ENCODE measurements at regions not wholly inside any gene's neighbourhood (a gene's known extent, or its start where the extent isn't known, plus 50 kb on each side); places are given as distances from the start of the nearest gene placed in this dataset.
A peak's percentile ranks its signal among the peaks of the same experiment; 100 is the strongest.

DNA sequence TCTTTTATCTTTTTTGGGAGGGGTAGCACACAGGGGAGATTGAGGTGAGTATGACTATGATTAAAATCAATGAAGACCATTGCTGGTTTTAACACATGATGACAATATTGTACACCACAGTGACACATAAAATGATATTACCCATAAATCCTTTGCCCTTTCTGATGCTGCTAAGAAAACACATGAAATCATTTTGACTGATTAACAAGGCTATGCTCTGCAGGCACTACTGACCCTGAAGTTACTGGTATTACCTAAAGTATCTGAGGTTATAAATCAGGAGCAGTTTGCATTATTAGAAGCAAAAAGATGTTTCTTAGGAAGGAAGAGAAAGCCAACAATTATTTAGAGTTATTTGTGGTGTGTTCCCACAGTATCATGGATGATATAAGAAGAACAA lies 701.2 kb upstream of the PTBP2 start:
- DNase-seq = no peak

DNA sequence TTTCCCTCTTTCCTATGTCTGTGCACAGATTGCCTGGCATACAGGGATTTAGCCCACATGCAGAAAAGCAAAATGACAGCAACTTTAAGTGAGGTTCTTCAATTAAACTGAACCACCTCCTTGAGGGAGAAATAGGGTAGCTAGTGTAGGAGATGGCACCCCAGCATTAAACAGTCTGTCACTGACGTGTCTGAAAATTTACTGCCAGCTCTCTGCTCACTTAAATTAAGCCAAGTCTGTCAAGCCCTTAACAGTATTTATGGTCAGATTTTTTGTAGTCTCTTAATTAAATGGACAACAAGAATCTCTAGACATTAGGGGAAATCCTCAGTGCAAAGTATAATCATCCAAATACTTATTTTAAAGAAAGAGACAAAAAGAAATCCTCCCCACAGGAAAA lies 696.5 kb upstream of the PTBP2 start:
- DNase-seq = no peak

DNA sequence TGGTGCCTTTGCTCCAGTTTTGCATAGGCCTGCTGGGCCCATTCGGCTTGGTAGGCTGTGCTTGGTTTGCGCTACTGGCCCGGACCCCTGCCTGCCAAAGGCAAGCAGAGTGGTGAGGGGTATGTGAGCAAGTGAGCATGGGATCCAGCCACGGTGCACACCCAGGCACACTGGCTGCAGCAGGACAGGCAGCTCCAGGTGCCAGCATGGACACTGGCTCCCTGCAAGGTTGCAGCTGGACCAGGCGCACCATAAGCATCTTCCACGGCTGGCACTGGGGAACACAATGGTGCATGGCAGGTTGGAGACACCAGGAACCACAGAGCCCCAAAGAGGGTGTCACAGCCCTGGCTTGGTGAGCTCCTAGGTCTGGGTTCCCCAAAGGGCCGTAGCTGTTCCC lies 693.5 kb upstream of the PTBP2 start:
- no peak for DNase-seq

DNA sequence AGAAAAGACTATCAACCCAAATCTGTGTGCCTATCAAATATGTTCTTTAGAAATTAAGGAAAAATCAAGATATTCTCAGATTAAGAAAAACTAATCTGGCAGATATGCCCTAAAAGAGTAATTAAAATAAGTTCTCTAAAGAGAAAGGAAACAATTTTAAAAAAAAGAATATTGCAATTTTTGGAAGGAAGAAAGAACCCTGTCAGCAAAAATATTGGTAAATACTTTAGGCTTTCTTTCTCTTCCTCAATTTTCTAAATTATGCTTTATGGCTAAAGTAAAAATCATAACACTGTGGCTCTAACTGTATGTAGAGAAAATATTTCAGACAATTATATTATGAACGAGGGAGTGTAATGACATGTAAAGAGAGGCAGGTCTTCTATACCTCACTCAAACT lies 691.3 kb upstream of the PTBP2 start:
- no peak for DNase-seq

DNA sequence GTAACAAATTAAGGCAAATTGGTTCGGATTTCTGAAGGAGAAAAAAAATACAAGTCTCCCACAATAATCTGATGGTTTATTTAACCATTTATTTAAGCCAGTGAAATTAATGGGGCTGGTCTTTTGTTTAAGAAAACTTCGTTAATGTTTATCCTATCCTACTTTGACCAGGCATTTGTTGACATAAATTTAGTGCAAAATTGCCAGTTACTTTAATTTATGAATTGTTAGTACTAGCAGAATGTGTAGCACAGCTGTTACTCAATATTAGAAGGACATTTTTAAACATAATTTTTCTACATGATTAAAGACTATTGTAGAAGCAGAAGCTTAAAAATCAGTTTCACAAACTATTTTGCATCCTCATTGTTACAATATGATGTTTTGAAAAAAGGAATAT lies 687.6 kb upstream of the PTBP2 start:
- no peak for DNase-seq

DNA sequence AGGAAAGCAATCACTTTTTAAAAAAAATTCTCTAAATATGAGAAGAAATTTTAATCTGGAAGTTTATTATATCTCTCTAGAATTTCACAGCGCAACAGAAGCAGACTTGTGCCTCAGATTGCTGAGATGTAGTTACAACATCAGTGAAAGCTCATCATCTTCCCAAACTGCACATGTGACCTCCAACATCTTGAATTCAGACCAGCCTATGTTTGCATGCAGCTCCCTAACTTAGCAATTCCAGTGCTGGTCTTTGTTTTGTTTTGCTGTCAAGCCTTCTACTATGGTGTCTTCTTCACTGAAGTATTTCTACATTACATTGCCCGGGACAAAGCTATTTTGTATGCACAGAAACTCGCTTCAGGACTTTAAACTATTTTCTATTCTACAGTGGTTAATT lies 684.8 kb upstream of the PTBP2 start:
- DNase-seq = no peak

DNA sequence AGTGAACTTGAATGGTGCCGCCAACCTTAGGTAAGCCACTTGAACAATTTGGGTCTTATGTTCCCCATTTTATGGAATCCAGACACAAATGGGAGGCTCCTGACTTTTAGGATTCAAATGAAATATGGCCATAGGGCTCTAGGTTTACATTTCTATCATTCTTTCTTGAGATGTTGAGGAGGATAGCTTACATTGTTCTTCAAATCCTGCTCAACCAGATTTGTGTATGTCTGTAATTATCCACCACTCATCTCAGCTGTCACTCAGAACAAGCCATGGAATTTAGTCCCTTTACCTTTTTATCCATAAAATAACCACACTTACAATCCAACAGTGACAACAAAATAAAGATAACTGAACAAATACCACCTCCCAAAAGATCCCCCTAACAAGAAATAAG lies 682.9 kb upstream of the PTBP2 start:
- no peak for DNase-seq

DNA sequence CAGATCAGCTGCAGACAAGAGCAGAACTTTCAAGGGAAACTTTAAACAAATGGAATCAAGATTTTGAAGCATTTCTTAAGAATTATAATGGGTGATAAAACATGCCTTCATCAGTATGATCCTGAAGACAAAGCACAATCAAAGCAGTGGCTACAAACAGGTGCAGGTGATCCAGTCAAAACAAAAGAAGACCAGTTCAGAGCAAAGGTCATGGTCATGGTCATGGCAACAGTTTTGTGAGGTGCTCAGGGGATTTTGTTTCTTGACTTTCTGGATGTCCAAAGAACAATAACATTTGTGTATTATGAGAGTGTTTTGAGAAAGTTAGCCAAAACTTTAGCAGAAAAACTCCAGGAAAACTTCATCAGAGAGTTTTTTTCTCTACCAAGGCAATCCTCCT lies 681.7 kb upstream of the PTBP2 start:
- DNase-seq = no peak

DNA sequence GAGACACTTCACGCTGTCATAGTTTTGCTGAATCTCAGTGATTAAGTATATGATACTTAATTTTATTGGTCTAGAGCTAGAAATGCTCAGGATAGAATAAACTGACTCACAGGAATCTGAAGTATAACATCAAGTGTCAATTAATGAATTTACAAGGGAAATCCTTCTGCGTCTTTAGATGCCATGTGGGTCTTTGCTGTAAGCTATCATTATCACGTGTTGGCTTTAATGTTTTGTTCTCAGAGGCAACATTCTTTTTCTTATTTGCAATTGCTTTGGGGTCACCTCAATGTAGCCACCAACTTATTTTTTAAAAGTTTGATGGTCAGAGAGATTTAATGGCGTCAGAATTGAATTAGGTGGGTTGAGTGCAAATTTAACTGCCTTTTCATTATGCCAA lies 680.1 kb upstream of the PTBP2 start:
- no peak for DNase-seq

DNA sequence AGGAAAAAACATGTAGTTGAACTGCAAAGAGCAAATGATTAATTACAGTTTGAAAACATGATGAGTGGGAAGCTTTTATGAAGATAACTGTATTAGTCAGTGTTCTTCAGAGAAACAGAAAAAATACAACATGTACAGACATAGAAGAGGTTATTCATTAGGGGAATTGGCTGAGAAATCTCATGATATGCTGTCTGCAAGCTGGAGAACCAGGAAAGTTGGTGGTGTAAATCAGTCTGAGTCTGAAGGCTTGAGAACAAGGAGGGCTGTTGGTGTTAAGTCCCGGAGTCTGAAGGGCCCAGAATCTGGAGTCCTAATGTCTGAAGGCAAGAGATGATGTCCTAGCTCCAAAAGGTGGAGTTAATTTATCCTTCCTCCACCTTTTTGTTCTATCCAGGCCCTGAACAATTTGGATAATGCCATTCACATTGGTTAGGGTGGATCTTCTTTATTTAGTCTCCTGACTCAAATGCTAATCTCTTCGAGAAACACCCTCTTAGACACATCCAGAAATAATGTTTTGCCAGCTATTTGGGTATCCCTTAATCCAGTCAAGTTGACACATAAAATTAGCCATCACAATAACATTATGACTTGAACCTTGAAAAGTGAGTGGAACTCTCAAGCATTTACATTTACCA lies 672.9 kb upstream of the PTBP2 start:
- DNase-seq = no peak

DNA sequence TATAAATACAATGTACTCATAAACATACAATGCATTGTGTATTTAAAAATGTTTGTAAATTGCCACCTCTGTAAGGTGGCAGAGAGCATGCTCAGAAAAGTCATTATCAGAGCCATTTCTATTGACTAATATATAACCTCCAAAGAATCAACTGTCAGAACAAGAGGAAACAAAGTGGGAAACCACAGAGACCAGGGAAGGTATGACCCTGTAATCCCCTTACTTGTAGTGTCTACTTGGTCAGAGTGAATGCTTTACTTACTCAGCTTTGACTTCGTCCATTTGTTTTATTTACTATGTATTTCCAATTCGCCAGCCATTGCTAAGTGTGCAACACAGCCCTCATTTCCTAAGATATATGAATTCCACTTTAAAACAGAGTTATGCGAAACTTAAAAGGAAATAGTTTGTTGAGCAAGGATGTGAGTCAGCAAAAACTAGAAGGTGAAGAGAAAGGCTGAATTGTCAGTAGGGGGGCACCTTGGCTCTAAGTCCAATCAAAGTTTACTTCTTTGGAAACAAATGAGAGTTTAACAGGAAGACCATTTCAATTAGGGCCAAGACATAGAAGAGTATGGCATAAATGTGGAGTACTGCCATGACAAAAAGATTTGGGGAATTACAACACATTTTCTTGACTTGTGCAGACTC lies 671.7 kb upstream of the PTBP2 start:
- DNase-seq = peak; percentile 67

DNA sequence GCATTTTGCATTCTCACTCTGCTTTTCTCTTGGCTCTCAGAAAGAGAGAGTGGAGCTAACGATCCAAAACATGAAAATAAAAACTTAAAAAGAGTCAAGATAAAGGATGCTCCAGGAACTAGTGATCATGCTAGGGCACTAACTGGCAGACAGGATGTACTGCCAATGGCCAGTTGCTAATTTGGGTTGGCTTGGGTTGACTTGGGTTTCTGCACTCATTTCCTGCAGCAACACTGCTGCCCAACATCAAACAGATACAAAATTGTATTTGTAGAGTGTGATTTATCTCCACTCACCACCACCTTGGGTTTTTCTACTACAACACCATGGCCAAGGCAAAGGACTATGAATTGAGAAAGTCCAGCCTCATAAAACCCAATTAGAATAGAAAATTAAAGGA lies 662.3 kb upstream of the PTBP2 start:
- DNase-seq = no peak

DNA sequence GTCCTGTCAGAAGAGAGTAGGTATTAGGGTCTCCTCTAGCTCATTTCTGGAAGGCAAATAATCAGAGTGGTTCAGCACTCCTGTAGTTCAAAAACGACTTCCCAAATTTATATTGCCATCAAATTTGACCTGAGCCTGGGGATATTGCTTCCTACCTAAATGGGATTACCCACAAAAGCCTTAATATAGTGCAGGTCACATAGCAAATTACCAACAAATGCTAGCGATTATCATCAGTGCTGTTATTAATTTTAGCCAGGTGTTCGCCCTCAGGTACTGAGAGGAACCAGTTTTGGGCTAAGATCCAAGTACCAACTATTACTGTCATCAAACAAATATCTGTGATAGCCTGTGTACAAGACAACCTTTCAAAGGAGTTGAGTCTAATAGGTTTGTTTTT lies 661.8 kb upstream of the PTBP2 start:
- DNase-seq = no peak

DNA sequence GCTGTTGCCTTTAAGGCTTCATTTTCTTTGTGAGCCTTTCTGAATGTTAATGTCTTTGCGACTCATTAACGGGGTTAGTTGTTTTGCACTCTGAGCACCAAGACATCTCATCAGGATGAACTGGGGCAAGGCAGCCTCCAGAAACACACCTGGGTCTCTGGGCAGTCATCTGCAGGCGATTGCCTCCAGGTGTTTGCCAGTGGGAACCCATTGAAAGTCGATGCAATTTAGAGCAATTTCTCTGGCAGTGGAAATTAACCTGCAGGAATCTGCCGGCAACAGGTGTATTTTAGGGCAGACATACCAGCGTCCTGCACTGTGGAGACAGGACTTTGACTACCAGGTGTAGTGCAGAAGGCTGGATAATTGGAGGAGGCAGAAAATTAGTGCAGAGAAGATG lies 661.0 kb upstream of the PTBP2 start:
- DNase-seq = no peak

DNA sequence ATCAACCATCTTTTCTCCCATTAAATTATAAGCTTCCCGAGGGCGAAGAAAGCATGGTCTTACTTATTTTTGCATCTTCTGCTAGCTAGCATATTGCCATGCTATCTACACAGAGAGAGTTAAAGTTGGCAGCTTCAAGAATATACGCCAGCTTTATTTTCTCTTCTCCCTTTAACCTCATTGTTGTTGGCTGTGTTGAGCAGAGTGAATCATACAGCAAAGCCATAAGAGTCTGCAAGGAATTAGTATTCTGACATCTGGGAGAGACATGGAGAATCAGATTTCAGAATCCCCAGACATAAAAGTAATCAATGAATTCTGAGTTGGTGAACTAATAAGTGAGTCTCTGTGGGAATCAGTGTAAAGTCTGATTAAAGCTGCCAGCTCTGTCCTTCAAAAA lies 649.6 kb upstream of the PTBP2 start:
- no peak for DNase-seq

DNA sequence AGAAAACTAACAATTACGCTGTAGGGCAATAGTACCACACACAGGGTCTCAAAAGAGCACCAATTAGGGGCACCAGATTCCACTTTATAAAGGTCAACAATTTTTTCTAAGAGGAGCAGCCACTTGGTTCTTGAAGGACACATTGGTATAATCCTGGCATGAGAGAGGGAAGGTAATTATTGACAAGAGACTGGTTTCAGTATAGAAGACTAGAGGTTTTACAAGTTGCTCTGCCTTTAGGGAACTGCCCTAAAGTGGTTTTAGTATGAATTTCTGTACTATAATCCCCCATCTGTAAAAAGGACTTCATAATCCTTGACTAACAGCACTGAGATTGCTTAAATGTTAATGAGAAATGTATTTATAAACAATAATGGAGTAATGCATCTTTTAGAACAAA lies 648.5 kb upstream of the PTBP2 start:
- DNase-seq = no peak

DNA sequence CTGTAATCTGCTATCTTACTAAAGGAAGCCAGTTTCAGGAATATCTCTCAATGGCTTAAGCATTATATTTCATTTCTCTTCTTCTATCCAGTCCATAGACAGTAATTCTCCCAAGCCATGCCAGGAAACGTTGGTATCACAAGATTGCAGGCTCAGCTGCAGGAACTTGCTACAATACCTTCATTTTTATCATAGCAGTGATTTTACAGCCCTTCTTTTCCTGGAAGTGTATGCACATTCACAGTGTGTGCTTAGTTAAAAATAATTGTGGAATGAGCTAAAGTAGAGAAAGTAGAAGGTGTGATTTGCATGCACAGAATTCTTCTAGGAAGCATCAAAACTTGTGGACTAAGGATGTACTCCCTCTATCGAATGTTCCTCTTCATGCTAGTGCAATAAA lies 647.2 kb upstream of the PTBP2 start:
- no peak for DNase-seq

DNA sequence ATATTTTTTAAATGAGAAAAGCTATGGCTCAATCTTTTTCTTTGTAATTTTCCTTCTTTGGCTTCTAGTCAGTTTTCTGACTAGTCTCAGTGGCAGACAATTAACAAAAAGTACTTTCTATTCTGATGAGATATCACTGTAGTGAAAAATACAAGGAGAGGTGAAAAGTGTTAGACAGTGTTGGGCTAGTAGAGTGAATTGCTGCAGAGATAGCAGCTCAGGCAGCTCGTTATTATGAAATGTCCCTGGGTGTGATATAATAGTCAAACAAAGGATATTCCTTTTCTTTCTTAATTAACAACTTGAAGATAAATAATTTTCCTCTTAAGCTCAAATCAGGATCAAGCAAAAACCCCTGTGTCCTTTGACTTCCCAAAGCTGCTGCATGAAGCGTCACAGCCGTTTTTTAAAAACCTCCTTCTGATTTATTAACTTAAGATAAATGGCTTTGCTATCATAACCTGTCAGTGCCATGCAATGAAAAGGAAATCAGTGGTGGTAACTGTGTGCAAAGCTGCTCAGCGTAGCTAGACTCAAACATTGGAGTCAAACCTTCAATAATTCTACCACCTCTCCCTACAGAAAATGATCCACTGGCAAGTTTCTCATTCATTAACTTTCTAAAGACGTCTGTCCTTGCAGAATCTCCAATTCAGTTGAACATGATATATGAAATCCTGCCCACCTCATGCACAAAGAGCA lies 646.6 kb upstream of the PTBP2 start:
- no peak for DNase-seq

DNA sequence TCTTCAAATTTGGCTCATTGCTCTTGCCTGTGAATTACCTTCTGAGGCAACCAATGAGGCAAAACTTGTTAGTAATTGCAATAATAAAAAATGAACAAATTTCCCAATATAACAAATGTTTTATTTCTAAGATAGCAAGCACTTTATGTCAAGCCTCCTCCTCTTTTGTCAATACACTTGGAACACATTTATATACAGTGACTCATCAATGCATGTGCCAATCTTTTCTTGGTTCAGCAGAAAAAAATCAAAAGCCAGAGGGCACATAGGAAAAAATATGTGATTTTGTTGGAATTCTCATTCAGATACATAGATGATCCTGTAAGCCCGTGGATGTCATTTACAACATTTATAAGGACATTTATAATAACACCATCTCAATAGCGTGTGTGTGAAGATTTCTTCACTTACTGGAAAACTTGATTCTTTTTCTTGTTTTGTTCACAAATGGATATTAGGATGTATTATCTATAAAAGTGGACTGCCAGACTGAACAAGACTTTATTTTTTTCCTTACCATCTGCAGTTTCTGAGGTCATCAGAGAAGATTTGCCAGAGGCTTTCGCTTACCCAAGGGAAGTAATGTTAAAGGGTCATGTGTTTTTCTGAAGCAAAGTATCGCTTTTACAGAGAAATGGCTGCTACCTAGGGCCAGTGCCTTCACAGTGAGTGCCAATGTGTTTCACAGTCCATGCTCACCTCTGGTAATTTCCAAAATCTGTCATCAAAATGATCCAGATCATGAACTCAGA lies 645.7 kb upstream of the PTBP2 start:
- DNase-seq = no peak

DNA sequence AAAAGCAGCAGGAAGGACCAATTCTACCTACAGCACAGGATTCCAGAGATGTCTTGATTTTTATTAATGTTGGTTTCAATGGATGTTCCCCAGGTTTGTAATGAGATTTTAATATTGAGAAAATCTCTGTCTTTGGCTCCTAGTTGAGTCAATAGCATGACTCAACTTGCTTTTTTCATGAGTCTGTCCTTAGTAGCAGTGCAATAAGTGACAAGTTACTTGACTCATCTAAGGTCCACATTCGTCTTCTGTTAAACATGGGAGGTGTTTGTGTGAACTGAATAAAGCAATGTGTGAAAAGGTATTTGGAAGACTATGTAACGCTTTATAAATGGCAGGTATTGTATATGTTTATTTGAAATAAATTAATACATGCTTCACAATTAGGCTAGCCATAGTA lies 645.0 kb upstream of the PTBP2 start:
- no peak for DNase-seq

DNA sequence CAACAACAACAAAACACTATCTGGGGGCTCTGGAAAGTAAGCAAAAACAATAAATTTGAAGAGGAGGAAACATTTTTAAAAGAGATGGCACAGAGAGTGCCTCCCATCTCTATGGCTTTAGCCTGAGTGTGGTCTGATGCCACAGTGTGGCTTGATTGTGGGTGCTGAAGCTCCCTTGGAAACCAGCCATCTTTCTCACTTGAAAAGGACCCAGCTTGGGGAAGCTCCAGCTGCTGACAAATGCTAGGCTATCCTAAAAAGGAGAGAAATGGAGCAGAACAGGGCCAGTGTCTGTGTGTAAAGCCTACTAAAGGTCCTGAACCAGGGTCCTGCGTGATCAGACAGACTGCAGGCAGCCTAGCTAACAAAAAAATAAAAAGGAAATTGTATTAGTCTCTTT lies 642.0 kb upstream of the PTBP2 start:
- DNase-seq = no peak

DNA sequence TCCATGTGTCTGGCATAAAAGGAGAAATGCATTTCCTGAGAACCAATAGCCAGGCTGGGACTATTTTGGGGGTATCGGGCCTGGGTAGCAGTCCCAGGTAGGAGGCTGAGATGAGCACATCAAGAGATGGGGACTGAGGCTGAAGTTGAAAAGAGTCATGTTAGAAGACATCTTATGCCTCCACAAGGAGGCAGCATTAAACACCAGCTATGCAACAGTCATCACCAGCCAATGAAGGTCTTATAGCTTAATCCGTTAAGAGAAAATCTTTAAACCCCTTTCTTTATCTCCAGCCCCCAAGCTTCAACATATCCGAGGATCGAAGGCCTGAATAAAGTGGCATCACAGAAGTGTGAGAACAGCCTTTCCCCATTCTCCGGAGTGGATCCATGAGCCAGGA lies 640.7 kb upstream of the PTBP2 start:
- DNase-seq = no peak

DNA sequence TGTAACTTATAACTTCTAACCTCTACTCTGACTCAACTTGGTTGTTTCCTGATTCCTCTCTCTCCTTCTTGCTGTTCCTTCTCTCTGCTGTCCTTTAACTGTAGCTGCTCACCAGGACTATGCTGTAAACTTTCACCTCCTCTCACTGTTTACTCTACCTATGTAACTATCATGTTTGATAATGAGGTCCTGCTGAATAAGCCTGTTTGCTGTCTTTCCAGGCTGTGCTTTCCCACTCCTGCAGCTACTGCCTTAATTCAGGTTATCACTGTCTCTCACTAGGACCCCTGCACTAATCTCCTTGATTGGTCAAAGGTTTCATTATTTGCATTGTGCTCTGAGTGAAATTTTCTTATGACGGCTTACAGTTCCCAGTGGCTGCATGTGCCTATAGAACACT lies 633.9 kb upstream of the PTBP2 start:
- no peak for DNase-seq

DNA sequence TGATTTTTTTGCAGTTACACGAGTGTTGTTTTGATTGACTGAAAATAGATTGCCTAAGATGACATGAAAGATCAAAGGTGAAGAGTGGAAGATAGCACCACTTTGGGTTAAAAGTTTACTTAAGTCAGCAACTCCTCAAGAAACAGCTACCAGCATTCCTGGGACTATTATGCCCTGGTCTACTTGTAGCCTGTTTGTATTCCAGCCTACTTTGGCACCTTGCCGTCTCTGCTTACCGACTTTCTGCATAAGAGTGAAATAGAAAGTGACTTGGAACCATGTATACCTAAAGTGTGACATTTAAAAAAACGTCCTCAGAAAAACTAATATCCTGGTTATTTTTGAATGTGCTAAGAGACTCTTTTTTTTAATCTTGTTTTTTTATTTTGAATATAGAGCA lies 631.5 kb upstream of the PTBP2 start:
- DNase-seq = no peak

All from GDM1 (cell line).